SK-N-SH (cell line): ENCODE measurements at regions not wholly inside any gene's neighbourhood (a gene's known extent, or its start where the extent isn't known, plus 50 kb on each side); places are given as distances from the start of the nearest gene placed in this dataset.

ENCODE experiments used
- CTCF ChIP-seq: fragments of 200-600 bp; sonication (generic); IDR thresholded peaks from 2 replicates; pipeline ENCODE4 v1.6.1; 2017; ENCODE audit warnings: antibody characterized with exemption, mild to moderate bottlenecking, moderate library complexity
- ELF1 ChIP-seq: IDR thresholded peaks from 2 replicates; pipeline ENCODE4 v1.4.0; 2012
- EP300 ChIP-seq, 2 experiments: IDR thresholded peaks; 2 replicates each; pipeline versions ENCODE4 v1.4.0 to v1.6.1; 2012; ENCODE audit warnings: borderline replicate concordance in 1 of 2, low read depth in 1 of 2, low read length in 1 of 2
- EZH2phosphoT487 ChIP-seq: fragments of 200-600 bp; sonication (generic); IDR thresholded peaks from 2 replicates; pipeline ENCODE4 v1.6.1; 2017; ENCODE audit warnings: low read depth, mixed run types, mild to moderate bottlenecking, antibody characterized with exemption, moderate library complexity, borderline replicate concordance
- GABPA ChIP-seq: IDR thresholded peaks from 2 replicates; pipeline ENCODE4 v1.4.0; 2012; ENCODE audit warnings: low read depth, mild to moderate bottlenecking
- JUND ChIP-seq: IDR thresholded peaks from 2 replicates; pipeline ENCODE4 v1.4.0; 2012
- MAX ChIP-seq: IDR thresholded peaks from 2 replicates; pipeline ENCODE4 v1.4.0; 2012; ENCODE audit warnings: low read depth
- MXI1 ChIP-seq: IDR thresholded peaks from 2 replicates; pipeline ENCODE4 v1.6.1; 2012; ENCODE audit warnings: mild to moderate bottlenecking, low read depth, low read length, improper control_type of control experiment
- POLR2AphosphoS5 ChIP-seq: IDR thresholded peaks from 2 replicates; pipeline ENCODE4 v1.6.1; 2012; ENCODE audit warnings: low read depth, low read length
- SIN3A ChIP-seq: IDR thresholded peaks from 2 replicates; pipeline ENCODE4 v1.6.1; 2012; ENCODE audit warnings: low read depth, mild to moderate bottlenecking, low read length, moderate library complexity, borderline replicate concordance
- TAF1 ChIP-seq: IDR thresholded peaks from 2 replicates; pipeline ENCODE4 v1.6.1; 2012; ENCODE audit warnings: low read depth, mild to moderate bottlenecking, low read length, moderate library complexity, borderline replicate concordance
- TEAD4 ChIP-seq: IDR thresholded peaks from 2 replicates; pipeline ENCODE4 v1.4.0; 2012; ENCODE audit warnings: mild to moderate bottlenecking, borderline replicate concordance; ENCODE audit not compliant: insufficient read depth
- USF2 ChIP-seq: fragments of 150-350 bp; IDR thresholded peaks from 2 replicates; pipeline ENCODE4 v1.6.1; 2017; ENCODE audit warnings: antibody characterized with exemption, low read length, low read depth, borderline replicate concordance

GRCh38 chr4:30945586-30945985 is 225.4 kb downstream of the PCDH7 start:
- TF ChIP-seq CTCF (no peak), MXI1 (no peak), MAX (no peak), TAF1 (no peak), ELF1 (no peak), JUND (no peak), EP300 (IDR thresholded peaks at IDR 0.05; ENCODE audit: borderline replicate concordance in 1 of 2, low read depth in 1 of 2, low read length in 1 of 2) (no peak), TEAD4 (no peak), USF2 (no peak), EZH2phosphoT487 (no peak), SIN3A (no peak), GABPA (no peak), POLR2AphosphoS5 (no peak)
